ENCODE measurements at regions not wholly inside any gene's neighbourhood (a gene's known extent, or its start where the extent isn't known, plus 50 kb on each side); places are given as distances from the start of the nearest gene placed in this dataset.

DNA sequence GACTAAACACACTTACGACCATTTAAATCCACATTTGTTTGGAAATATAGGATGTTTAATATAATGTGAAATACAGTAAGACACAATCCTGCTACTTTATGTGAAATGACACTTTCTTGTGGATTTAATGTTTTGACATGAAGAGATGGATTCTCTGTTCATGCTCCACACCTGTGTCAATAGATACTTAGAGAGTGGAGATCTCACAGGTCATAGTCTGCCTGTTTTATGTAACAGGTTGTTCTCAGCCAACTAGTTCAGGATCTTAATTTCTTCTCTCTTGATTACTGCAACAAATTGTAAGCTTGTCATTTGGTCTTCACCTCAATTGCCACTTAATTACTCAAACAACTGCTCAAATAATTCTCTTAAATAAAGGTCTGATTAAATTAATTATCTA lies 1621.2 kb downstream of the PCDH7 start:
- DNase-seq (ENCODE audit: low spot score): no peak
- no peaks in the 10 kb centered on the region for H3K36me3 Mint-ChIP-seq (ENCODE audit: low read depth, unreplicated experiment)
- no peaks in the 10 kb centered on the region for H3K9me3 Mint-ChIP-seq (ENCODE audit: unreplicated experiment)
- peaks cover 1% of the 10 kb centered on the region for H3K27me3 Mint-ChIP-seq (ENCODE audit: unreplicated experiment)
- TF ChIP-seq, protein P1, sequence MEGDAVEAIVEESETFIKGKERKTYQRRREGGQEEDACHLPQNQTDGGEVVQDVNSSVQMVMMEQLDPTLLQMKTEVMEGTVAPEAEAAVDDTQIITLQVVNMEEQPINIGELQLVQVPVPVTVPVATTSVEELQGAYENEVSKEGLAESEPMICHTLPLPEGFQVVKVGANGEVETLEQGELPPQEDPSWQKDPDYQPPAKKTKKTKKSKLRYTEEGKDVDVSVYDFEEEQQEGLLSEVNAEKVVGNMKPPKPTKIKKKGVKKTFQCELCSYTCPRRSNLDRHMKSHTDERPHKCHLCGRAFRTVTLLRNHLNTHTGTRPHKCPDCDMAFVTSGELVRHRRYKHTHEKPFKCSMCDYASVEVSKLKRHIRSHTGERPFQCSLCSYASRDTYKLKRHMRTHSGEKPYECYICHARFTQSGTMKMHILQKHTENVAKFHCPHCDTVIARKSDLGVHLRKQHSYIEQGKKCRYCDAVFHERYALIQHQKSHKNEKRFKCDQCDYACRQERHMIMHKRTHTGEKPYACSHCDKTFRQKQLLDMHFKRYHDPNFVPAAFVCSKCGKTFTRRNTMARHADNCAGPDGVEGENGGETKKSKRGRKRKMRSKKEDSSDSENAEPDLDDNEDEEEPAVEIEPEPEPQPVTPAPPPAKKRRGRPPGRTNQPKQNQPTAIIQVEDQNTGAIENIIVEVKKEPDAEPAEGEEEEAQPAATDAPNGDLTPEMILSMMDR (IDR thresholded peaks at IDR 0.05; ENCODE audit: unreplicated experiment): no peak
- H3K4me1 Mint-ChIP-seq (ENCODE audit: unreplicated experiment): no peaks in the 10 kb centered on the region
- H3K27ac Mint-ChIP-seq (ENCODE audit: unreplicated experiment): no peak overlapping the region
- H3K4me3 Mint-ChIP-seq (ENCODE audit: unreplicated experiment): no peak overlapping the region

DNA sequence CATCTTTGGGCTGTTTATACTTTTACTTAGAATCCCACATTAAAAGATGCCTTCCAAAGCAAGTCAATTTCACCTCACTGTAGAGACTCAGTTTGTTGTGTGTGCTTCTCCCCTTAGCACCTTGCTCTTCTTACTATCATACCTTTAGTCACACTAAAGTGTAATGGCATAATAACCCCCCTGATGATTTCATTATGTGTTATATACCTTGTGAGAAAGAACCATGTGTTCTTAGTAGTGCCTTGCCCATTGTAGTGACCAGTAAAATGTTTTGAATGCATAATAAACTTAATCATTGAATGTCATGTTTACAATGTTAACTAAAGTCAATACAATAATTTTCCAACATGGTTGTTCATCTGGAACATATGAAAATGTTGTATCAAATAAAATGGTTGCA lies 1621.9 kb downstream of the PCDH7 start:
- TF ChIP-seq, protein P1 (IDR thresholded peaks at IDR 0.05; ENCODE audit: unreplicated experiment): no peak
- no peak for DNase-seq (ENCODE audit: low spot score)
- no peaks in the 10 kb centered on the region for H3K27me3 Mint-ChIP-seq (ENCODE audit: unreplicated experiment)
- H3K27ac Mint-ChIP-seq (ENCODE audit: unreplicated experiment): no peak overlapping the region
- H3K36me3 Mint-ChIP-seq (ENCODE audit: low read depth, unreplicated experiment): no peaks in the 10 kb centered on the region
- H3K4me3 Mint-ChIP-seq (ENCODE audit: unreplicated experiment): no peak overlapping the region
- no peaks in the 10 kb centered on the region for H3K4me1 Mint-ChIP-seq (ENCODE audit: unreplicated experiment)
- no peaks in the 10 kb centered on the region for H3K9me3 Mint-ChIP-seq (ENCODE audit: unreplicated experiment)

GRCh38 chr4:32349026-32349425 lies 1628.9 kb downstream of the PCDH7 start:
- Mint-ChIP-seq H3K4me3 (ENCODE audit: unreplicated experiment) (no peak overlapping the region), H3K27me3 (ENCODE audit: unreplicated experiment) (no peaks in the 10 kb centered on the region), H3K36me3 (ENCODE audit: low read depth, unreplicated experiment) (no peaks in the 10 kb centered on the region), H3K9me3 (ENCODE audit: unreplicated experiment) (no peaks in the 10 kb centered on the region), H3K27ac (ENCODE audit: unreplicated experiment) (no peak overlapping the region), H3K4me1 (ENCODE audit: unreplicated experiment) (no peaks in the 10 kb centered on the region)
- TF ChIP-seq, protein P1 (IDR thresholded peaks at IDR 0.05; ENCODE audit: unreplicated experiment): no peak
- DNase-seq (ENCODE audit: low spot score): no peak

DNA sequence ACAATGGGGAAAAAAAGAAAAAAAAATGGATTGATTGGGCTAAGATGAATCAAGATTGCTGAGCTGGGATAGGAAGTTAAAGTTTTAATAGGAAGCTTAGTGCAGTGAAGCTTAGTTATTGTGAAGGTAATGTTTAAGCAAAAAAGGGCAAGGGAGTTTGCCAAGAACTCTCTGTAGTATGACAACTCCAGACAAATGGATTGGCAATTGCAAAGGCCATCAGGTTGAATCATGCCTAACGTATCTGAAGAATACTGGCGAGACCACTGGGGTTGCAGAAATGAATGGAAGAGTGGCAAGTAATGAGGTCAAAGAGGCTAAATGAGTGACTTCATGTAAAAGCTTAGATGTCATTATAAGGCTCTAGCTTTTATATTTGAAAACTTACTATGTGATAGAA lies 1654.0 kb downstream of the PCDH7 start:
- TF ChIP-seq, protein P1 (IDR thresholded peaks at IDR 0.05; ENCODE audit: unreplicated experiment): no peak
- no peak for DNase-seq (ENCODE audit: low spot score)
- no peak overlapping the region for H3K27ac Mint-ChIP-seq (ENCODE audit: unreplicated experiment)
- H3K9me3 Mint-ChIP-seq (ENCODE audit: unreplicated experiment): no peaks in the 10 kb centered on the region
- no peaks in the 10 kb centered on the region for H3K36me3 Mint-ChIP-seq (ENCODE audit: low read depth, unreplicated experiment)
- H3K4me3 Mint-ChIP-seq (ENCODE audit: unreplicated experiment): no peak overlapping the region
- no peaks in the 10 kb centered on the region for H3K4me1 Mint-ChIP-seq (ENCODE audit: unreplicated experiment)
- H3K27me3 Mint-ChIP-seq (ENCODE audit: unreplicated experiment): no peaks in the 10 kb centered on the region

DNA sequence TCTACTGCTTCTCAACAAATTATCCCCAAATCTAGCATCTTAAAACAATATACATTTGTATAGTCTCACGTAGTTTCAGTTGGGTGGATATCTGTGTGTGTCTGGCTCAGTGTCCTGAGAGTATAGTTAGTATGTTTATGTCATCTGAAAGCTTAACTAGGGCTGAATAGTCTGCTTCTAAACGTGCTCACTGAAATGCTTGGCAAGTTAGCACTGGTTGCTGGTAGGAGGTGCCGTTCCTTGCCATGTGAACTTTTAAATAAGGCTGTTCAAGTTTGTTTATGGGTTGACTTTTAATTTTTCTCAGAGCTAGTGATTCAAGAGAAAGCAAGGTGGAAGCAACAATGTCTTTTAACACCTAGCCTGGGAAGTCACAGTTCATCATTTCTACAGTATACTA lies 1673.6 kb downstream of the PCDH7 start:
- TF ChIP-seq, protein P1 (IDR thresholded peaks at IDR 0.05; ENCODE audit: unreplicated experiment): no peak
- H3K4me1 Mint-ChIP-seq (ENCODE audit: unreplicated experiment): no peaks in the 10 kb centered on the region
- H3K27ac Mint-ChIP-seq (ENCODE audit: unreplicated experiment): no peak overlapping the region
- no peaks in the 10 kb centered on the region for H3K27me3 Mint-ChIP-seq (ENCODE audit: unreplicated experiment)
- H3K9me3 Mint-ChIP-seq (ENCODE audit: unreplicated experiment): no peaks in the 10 kb centered on the region
- H3K4me3 Mint-ChIP-seq (ENCODE audit: unreplicated experiment): no peak overlapping the region
- H3K36me3 Mint-ChIP-seq (ENCODE audit: low read depth, unreplicated experiment): no peaks in the 10 kb centered on the region
- no peak for DNase-seq (ENCODE audit: low spot score)

All from endothelial cell (in vitro differentiated cells).